ENCODE measurements at regions not wholly inside any gene's neighbourhood (a gene's known extent, or its start where the extent isn't known, plus 50 kb on each side); places are given as distances from the start of the nearest gene placed in this dataset.

- DNase-seq (ENCODE audit: low read depth in 2 of 2): no peak
Measured at GRCh38 chr21:38741092-38741949, 64.4 kb upstream of the ETS2 start.

- DNase-seq (ENCODE audit: low read depth in 2 of 2): no peak
Measured at GRCh38 chr21:38741950-38742256, 63.8 kb upstream of the ETS2 start.

- DNase-seq (ENCODE audit: low read depth in 2 of 2): no peak
Measured at GRCh38 chr21:38742580-38743260, 63.0 kb upstream of the ETS2 start.

- DNase-seq (ENCODE audit: low read depth in 2 of 2): no peak
Measured at GRCh38 chr21:38743772-38744529, 61.8 kb upstream of the ETS2 start.

GRCh38 chr21:38744861-38745260 is 60.9 kb upstream of the ETS2 start:
- DNase-seq (ENCODE audit: low read depth in 2 of 2): no peak

GRCh38 chr21:38747810-38748209 is 57.9 kb upstream of the ETS2 start:
- no peak for DNase-seq (ENCODE audit: low read depth in 2 of 2)

GRCh38 chr21:38751379-38752050 is 54.2 kb upstream of the ETS2 start:
- no peak for DNase-seq (ENCODE audit: low read depth in 2 of 2)

- DNase-seq (ENCODE audit: low read depth in 2 of 2): no peak
Measured at GRCh38 chr21:38752051-38752505, 53.7 kb upstream of the ETS2 start.

- no peak for DNase-seq (ENCODE audit: low read depth in 2 of 2)
Measured at GRCh38 chr21:38753114-38753513, 52.6 kb upstream of the ETS2 start.

GRCh38 chr21:38753557-38753971 is 52.2 kb upstream of the ETS2 start:
- DNase-seq (ENCODE audit: low read depth in 2 of 2): no peak

All from stimulated activated CD4-positive, alpha-beta T cell treated with anti-CD3 and anti-CD28 coated beads, Interleukin-1b, Interleukin-23, amount 100 ng/mL, for 1 hour (primary cell).